ENCODE measurements at regions not wholly inside any gene's neighbourhood (a gene's known extent, or its start where the extent isn't known, plus 50 kb on each side); places are given as distances from the start of the nearest gene placed in this dataset.
"Not testable (repeated sequence)": the region's sequence is repeated elsewhere in the genome, so short reads cannot be mapped to it uniquely, and the experiment has no call there.

DNA sequence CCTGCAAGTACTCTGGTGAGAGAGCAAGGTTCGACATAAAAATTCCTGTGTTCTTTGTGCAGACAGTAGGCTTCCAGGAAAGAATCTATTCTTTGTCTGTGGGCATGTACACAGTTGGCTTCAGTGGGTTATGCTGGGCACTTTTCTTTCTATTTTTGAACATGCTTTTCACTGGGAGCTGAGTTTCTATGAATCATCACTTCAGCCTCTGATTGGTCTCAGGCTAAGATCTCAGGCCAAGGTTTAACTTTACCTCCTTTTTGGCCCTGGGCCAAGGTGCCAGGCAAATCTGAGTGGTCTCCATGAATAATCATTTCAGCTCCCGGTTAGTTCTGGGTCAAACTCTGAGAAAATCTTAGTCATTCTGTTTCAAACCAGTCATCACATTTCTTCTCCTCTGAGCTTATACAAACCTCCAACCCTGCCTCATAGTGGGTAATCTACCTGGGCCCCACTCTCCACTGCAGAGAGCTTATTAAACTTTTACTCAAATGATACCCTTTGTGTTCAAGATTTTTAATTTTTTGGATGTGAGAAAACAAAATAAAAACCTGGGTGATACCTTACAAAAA lies 158.8 kb downstream of the RBMY1D start:
- TF ChIP-seq MAX (IDR thresholded peaks at IDR 0.05; ENCODE audit: insufficient read depth, insufficient read length); POLR2A (IDR thresholded peaks at IDR 0.05; ENCODE audit: low read depth, low read length): not testable (repeated sequence)
- TF ChIP-seq, protein P1, sequence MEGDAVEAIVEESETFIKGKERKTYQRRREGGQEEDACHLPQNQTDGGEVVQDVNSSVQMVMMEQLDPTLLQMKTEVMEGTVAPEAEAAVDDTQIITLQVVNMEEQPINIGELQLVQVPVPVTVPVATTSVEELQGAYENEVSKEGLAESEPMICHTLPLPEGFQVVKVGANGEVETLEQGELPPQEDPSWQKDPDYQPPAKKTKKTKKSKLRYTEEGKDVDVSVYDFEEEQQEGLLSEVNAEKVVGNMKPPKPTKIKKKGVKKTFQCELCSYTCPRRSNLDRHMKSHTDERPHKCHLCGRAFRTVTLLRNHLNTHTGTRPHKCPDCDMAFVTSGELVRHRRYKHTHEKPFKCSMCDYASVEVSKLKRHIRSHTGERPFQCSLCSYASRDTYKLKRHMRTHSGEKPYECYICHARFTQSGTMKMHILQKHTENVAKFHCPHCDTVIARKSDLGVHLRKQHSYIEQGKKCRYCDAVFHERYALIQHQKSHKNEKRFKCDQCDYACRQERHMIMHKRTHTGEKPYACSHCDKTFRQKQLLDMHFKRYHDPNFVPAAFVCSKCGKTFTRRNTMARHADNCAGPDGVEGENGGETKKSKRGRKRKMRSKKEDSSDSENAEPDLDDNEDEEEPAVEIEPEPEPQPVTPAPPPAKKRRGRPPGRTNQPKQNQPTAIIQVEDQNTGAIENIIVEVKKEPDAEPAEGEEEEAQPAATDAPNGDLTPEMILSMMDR (IDR thresholded peaks at IDR 0.05; ENCODE audit: extremely low read depth in 1 of 2, insufficient read depth in 1 of 2, low read depth in 1 of 2, low read length in 2 of 2), result not testable (repeated sequence)

Measured in endothelial cell of umbilical vein (primary cell).